ENCODE measurements at regions not wholly inside any gene's neighbourhood (a gene's known extent, or its start where the extent isn't known, plus 50 kb on each side); places are given as distances from the start of the nearest gene placed in this dataset.

GRCh38 chr5:4081466-4081865 is 485.8 kb downstream of the IRX1 start:
- TF ChIP-seq CTCF (conservative IDR thresholded peaks at IDR 0.05; ENCODE audit: low read length): no peak
- no peak for TF ChIP-seq EZH2phosphoT487 (IDR thresholded peaks at IDR 0.05; ENCODE audit: borderline replicate concordance, low read depth, low read length)

Data from OCI-LY7 (cell line).